BJ (cell line): ENCODE measurements at regions not wholly inside any gene's neighbourhood (a gene's known extent, or its start where the extent isn't known, plus 50 kb on each side); places are given as distances from the start of the nearest gene placed in this dataset.

Experiments
- CTCF ChIA-PET: fragments of 350-600 bp; formaldehyde crosslinking; extraction: SDS; loops from one replicate; lab custom pipeline; 2021; ENCODE audit warnings: antibody characterized with exemption, inconsistent platforms; lab: Yijun Ruan, JAX
- POLR2A ChIA-PET: fragments of 300-600 bp; sonication (Branson Sonifier 250); formaldehyde crosslinking; extraction: SDS; loops from one replicate; lab custom pipeline; 2021; ENCODE audit warnings: antibody characterized with exemption; lab: Charles Lee
- DNase-seq: peaks from one replicate; pipeline ENCODE4 v3.0.0-alpha.2; 2011; ENCODE audit warnings: low read depth
- H3K27me3 ChIP-seq: 2 replicates; pipeline ENCODE4 v1.6.0; 2011; ENCODE audit warnings: low read length; ENCODE audit not compliant: control insufficient read depth, insufficient read depth
- H3K36me3 ChIP-seq: 2 replicates; pipeline ENCODE4 v1.5.1; 2011; ENCODE audit warnings: low read length; ENCODE audit not compliant: control insufficient read depth, insufficient read depth
- H3K4me3 ChIP-seq: 2 replicates; pipeline ENCODE4 v1.5.1; 2011; ENCODE audit warnings: low read depth, mild to moderate bottlenecking, control low read depth, low read length
- CTCF ChIP-seq: IDR thresholded peaks from 2 replicates; pipeline ENCODE4 v1.5.1; 2011; ENCODE audit warnings: low read depth, mild to moderate bottlenecking, control low read depth, inconsistent platforms, low read length, moderate library complexity; ENCODE audit not compliant: insufficient read depth

- ChIA-PET CTCF (no interaction called here), POLR2A (no interaction called here)
- no peaks in the 10 kb centered on the region for H3K36me3 ChIP-seq
- TF ChIP-seq CTCF: no peak
- no peaks in the 10 kb centered on the region for H3K27me3 ChIP-seq
- no peak overlapping the region for H3K4me3 ChIP-seq
- no peak for DNase-seq
These were observed 658.2 kb downstream of the STIM2 start for GRCh38 chr4:27518876-27519275.

DNA sequence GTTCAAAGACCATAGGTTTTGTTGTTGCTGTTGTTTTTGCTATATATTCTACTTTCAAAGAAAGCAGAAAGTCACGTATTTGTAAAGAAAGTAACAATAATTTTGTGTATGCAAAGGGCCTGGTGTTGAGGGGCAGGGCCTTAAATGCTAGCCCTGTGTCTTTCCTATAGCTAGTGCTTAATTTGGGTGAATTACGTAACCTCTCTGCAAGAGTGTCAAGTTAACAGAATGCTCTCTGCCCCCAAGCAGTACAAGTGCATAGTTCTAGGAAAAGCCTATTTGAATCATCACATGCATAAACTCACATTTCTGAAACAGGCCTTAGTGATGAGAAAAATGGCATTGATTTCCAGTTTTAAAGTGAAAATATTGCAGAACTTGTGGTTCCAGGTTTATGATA, 663.6 kb downstream of the STIM2 start:
- no peak overlapping the region for H3K4me3 ChIP-seq
- ChIA-PET POLR2A (no interaction called here), CTCF (no interaction called here)
- no peak for TF ChIP-seq CTCF
- no peak for DNase-seq
- no peaks in the 10 kb centered on the region for H3K36me3 ChIP-seq
- no peaks in the 10 kb centered on the region for H3K27me3 ChIP-seq

GRCh38 chr4:27534488-27534887, 673.8 kb downstream of the STIM2 start:
- POLR2A ChIA-PET: no interaction called here
- TF ChIP-seq CTCF: no peak

GRCh38 chr4:27568236-27568951, 707.8 kb downstream of the STIM2 start:
- Histone ChIP-seq H3K27me3 (no peaks in the 10 kb centered on the region), H3K4me3 (no peak overlapping the region), H3K36me3 (no peaks in the 10 kb centered on the region)
- no peak for TF ChIP-seq CTCF
- ChIA-PET POLR2A (no interaction called here), CTCF (no interaction called here)
- no peak for DNase-seq

More at GRCh38 chr4:27534488-27534887, 673.8 kb downstream of the STIM2 start:
- H3K36me3 ChIP-seq: no peaks in the 10 kb centered on the region
- no peaks in the 10 kb centered on the region for H3K27me3 ChIP-seq
- H3K4me3 ChIP-seq: no peak overlapping the region
- CTCF ChIA-PET: no interaction called here
- no peak for DNase-seq

- DNase-seq: no peak
- ChIA-PET CTCF (no interaction called here), POLR2A (no interaction called here)
- Histone ChIP-seq H3K36me3 (no peaks in the 10 kb centered on the region), H3K4me3 (no peak overlapping the region), H3K27me3 (no peaks in the 10 kb centered on the region)
- no peak for TF ChIP-seq CTCF
These were observed 708.3 kb downstream of the STIM2 start for GRCh38 chr4:27568952-27569319.
